ENCODE measurements at regions not wholly inside any gene's neighbourhood (a gene's known extent, or its start where the extent isn't known, plus 50 kb on each side); places are given as distances from the start of the nearest gene placed in this dataset.

DNA sequence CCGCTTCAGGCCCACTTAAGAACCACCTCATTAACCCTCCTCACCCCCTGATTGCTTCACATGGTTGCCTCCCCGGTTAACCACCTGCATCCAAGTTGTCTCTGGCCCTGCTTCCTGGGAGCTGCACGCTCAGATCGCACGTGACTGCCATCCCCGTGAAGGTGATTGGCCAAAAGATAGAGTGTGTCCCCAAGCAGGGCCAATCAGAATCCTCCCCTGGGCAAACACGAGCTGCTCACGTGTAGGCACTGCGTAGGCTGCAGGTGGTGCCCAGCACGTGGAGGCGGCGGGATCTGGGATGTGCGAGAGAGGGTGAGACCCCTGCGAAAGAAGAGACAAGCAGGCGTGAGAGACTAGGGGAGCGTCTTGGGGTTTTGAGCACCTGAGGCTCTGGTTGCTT lies 111.8 kb upstream of the CRHR1 start:
- TF ChIP-seq CTCF (IDR thresholded peaks at IDR 0.05) = no peak
- TF ChIP-seq POLR2A (IDR thresholded peaks at IDR 0.05) = no peak

All from thyroid gland (tissue), 4 donors.